ENCODE measurements at regions not wholly inside any gene's neighbourhood (a gene's known extent, or its start where the extent isn't known, plus 50 kb on each side); places are given as distances from the start of the nearest gene placed in this dataset.

DNA sequence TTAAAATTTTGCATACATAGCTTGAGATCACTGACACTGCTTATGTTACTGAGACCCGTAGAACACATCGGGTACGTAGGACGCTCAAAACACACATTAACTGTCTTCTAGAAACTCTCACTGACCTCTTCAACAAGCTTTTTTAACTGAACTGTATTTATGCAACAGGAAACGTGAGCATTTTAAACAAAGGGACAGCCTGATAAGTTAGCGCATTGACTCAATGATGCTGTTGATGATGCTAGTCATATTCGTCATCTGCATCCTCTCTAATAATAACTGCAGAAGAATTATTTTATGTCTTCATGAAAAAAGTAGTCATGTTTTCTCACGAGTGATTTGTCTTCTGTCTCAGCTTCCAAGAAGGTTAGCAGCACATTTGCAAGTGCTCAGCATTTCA lies 824.0 kb downstream of the DCDC2C start:
- in situ Hi-C loops (cut with HindIII; ENCODE audit: low pct_ligation_motif_present, low sequenced_read_pairs), result no loop called here
- no peaks in the 10 kb centered on the region for H3K36me3 ChIP-seq (replicated peaks)
- no peaks in the 10 kb centered on the region for H3K27me3 ChIP-seq (replicated peaks)
- TF ChIP-seq, protein P1, sequence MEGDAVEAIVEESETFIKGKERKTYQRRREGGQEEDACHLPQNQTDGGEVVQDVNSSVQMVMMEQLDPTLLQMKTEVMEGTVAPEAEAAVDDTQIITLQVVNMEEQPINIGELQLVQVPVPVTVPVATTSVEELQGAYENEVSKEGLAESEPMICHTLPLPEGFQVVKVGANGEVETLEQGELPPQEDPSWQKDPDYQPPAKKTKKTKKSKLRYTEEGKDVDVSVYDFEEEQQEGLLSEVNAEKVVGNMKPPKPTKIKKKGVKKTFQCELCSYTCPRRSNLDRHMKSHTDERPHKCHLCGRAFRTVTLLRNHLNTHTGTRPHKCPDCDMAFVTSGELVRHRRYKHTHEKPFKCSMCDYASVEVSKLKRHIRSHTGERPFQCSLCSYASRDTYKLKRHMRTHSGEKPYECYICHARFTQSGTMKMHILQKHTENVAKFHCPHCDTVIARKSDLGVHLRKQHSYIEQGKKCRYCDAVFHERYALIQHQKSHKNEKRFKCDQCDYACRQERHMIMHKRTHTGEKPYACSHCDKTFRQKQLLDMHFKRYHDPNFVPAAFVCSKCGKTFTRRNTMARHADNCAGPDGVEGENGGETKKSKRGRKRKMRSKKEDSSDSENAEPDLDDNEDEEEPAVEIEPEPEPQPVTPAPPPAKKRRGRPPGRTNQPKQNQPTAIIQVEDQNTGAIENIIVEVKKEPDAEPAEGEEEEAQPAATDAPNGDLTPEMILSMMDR (IDR thresholded peaks at IDR 0.05; ENCODE audit: low read depth, low read length, missing control alignments), result no peak
- no peak overlapping the region for H3K27ac ChIP-seq
- no peak overlapping the region for H3K4me3 ChIP-seq (ENCODE audit: low read depth, low read length)
- no peak for DNase-seq

GRCh38 chr2:4528246-4528645 lies 824.9 kb downstream of the DCDC2C start:
- TF ChIP-seq, protein P1 (IDR thresholded peaks at IDR 0.05; ENCODE audit: low read depth, low read length, missing control alignments), result no peak
- H3K27ac ChIP-seq, result no peak overlapping the region
- H3K27me3 ChIP-seq (replicated peaks), result no peaks in the 10 kb centered on the region
- in situ Hi-C loops (cut with HindIII; ENCODE audit: low pct_ligation_motif_present, low sequenced_read_pairs), result no loop called here
- no peak for DNase-seq
- H3K36me3 ChIP-seq (replicated peaks), result no peaks in the 10 kb centered on the region
- H3K4me3 ChIP-seq (ENCODE audit: low read depth, low read length), result no peak overlapping the region

GRCh38 chr2:4528773-4529172 lies 825.4 kb downstream of the DCDC2C start:
- Histone ChIP-seq H3K27me3 (replicated peaks) (no peaks in the 10 kb centered on the region), H3K4me3 (ENCODE audit: low read depth, low read length) (no peak overlapping the region), H3K36me3 (replicated peaks) (no peaks in the 10 kb centered on the region), H3K27ac (no peak overlapping the region)
- TF ChIP-seq, protein P1 (IDR thresholded peaks at IDR 0.05; ENCODE audit: low read depth, low read length, missing control alignments), result no peak
- no peak for DNase-seq
- in situ Hi-C loops (cut with HindIII; ENCODE audit: low pct_ligation_motif_present, low sequenced_read_pairs), result no loop called here

DNA sequence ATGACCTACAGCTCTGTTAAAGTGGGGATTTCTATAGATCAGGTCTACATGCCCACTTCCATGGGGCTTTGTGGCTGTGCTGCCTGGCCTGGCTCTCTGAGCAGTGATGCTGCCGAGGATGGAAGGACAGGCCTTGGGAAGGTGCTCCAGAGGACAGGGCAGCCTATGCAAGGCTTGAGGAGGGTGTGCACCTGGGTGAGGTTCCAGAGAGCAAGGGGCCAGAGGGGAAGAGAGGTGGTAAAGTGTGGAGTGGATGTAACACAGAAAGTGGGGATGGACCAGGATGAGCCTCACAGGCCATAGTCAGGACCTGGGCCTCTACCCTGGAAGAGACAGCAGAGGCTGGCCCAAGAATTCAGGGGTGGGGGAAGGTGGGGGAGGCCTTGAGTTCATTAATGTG lies 826.4 kb downstream of the DCDC2C start:
- in situ Hi-C loops (cut with HindIII; ENCODE audit: low pct_ligation_motif_present, low sequenced_read_pairs), result no loop called here
- no peaks in the 10 kb centered on the region for H3K36me3 ChIP-seq (replicated peaks)
- DNase-seq, result no peak
- H3K27me3 ChIP-seq (replicated peaks), result no peaks in the 10 kb centered on the region
- TF ChIP-seq, protein P1 (IDR thresholded peaks at IDR 0.05; ENCODE audit: low read depth, low read length, missing control alignments), result no peak
- H3K4me3 ChIP-seq (ENCODE audit: low read depth, low read length), result no peak overlapping the region
- no peak overlapping the region for H3K27ac ChIP-seq

DNA sequence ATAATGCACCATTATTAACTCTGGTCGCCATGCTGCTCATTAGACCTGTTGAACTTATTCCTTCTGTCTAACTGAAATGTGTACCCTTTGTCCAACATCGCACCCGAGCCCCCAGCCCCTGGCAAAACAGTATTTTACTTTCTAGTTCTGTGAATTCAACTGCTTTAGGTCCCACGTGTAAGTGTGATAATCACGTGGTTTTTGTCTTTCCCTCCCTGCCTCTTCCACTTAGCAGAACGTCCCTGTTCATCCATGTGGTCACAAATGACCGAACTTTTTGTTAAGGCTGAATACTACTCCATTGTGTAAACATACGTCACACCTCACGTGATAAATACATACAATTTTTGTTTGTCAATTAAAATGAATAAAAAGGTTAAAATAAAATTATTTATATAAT lies 826.9 kb downstream of the DCDC2C start:
- TF ChIP-seq, protein P1 (IDR thresholded peaks at IDR 0.05; ENCODE audit: low read depth, low read length, missing control alignments), result no peak
- Histone ChIP-seq H3K36me3 (replicated peaks) (no peaks in the 10 kb centered on the region), H3K27me3 (replicated peaks) (no peaks in the 10 kb centered on the region), H3K4me3 (ENCODE audit: low read depth, low read length) (no peak overlapping the region), H3K27ac (no peak overlapping the region)
- in situ Hi-C loops (cut with HindIII; ENCODE audit: low pct_ligation_motif_present, low sequenced_read_pairs), result no loop called here
- no peak for DNase-seq

DNA sequence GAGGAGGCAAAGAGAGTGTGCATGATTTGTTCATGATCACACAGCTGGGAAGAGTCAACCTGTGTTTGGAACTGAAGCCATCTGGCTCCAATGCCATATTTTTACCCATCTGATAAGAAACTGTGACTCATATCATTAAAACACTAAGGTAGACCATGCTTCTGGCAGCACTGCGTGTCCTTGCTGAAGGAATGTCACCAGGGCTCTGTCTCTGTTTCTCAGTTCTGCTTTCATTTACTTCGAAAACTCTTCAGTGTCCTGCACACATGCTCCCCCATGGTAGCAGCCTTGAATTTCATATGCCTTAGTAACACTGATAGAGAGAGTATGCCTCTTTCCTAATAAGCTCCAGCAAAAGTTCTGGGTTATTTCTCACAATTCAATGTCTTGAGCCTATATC lies 830.4 kb downstream of the DCDC2C start:
- in situ Hi-C loops (cut with HindIII; ENCODE audit: low pct_ligation_motif_present, low sequenced_read_pairs), result no loop called here

More for the DNA sequence above, 830.4 kb downstream of the DCDC2C start:
- no peak overlapping the region for H3K4me3 ChIP-seq (ENCODE audit: low read depth, low read length)
- H3K27me3 ChIP-seq (replicated peaks), result no peaks in the 10 kb centered on the region
- DNase-seq, result no peak
- no peaks in the 10 kb centered on the region for H3K36me3 ChIP-seq (replicated peaks)
- no peak overlapping the region for H3K27ac ChIP-seq
- TF ChIP-seq, protein P1 (IDR thresholded peaks at IDR 0.05; ENCODE audit: low read depth, low read length, missing control alignments), result no peak
